HG03025 (cell line): ENCODE measurements at regions not wholly inside any gene's neighbourhood (a gene's known extent, or its start where the extent isn't known, plus 50 kb on each side); places are given as distances from the start of the nearest gene placed in this dataset.
"Not testable (repeated sequence)": the region's sequence is repeated elsewhere in the genome, so short reads cannot be mapped to it uniquely, and the experiment has no call there.

Experiments
- ATAC-seq: cut with Tn5 transposase; IDR thresholded peaks from one replicate; pipeline ENCODE4 v1.9.1; 2021; ENCODE audit warnings: mild to moderate bottlenecking, moderate library complexity; ENCODE audit not compliant: unreplicated experiment, low FRiP score

DNA sequence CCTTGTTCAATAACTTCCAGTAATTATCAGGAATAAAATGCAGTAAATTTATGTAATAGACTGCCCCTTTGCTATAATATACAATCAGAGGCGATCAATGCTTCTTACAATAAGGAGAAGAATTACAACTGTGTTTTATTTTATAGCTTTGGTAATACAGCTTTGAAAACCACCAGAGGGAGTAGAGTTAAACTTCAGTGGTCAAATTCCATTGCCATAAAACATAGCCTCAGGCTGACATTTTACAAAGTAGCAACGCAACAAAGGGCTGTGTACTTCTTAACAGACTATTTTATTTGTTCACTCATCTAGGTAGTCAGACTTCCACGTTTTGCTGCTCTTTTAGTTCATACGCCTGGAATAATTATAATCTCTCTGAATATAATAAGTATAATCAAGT lies 58.5 kb downstream of the TEX13C start:
- ATAC-seq, result no peak

DNA sequence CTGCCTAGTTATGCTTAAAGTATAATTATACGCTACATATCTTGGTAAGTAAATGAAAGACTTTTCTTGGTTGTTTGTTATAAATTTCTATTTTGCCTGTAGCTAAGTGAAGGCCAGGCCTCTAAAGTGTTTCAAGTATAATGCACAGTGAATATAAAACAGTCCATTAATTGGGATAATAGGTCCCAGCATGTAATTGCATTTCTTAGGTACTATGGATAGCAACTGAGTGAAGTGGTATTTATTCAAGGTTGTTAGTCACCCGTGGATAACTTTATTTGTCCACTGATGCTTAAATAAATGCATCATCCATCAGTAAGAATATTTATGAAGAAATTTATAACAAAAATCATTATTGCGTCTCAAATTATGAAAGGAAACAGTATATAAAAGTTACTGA lies 59.1 kb downstream of the TEX13C start:
- no peak for ATAC-seq

DNA sequence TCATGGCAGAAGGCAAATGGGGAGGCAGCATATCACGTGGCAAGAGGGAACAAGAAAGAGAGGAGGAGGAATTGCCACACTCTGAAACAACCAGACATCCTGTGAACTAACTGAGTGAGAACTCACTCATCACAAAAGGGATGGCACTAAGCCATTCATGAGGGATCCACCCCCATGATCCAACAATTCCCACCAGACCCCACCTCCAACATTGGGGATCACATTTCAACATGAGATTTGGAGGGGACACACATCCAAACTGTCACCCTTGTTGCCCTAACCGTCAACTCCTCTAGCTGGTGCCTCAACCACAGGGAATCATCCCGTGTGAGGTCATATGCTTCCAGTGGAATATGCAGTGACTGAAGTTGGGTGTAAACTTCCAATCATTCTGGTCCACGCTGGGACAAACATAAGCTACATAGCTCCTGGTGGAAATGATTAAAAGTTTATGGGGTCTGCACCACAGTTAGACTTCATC lies 62.5 kb downstream of the TEX13C start:
- no peak for ATAC-seq

DNA sequence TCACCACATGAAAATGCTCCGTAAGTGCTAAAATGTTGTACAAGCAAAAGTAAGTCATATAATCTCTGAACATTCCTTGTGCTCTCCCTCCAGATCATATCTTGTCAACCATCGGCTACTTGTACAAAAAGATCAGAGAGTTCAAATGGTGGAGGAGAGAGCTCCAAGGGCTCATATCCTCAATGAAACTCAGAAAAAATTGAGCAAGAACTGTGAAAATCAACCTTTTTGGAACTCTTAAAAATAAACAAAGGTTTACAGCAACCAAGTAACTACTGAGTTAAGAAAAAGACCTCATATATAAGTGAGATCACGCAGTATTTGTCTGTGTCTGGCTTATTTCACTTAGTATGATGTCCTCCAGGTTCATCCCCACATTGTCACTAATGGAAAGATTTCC lies 63.2 kb downstream of the TEX13C start:
- ATAC-seq, result no peak

DNA sequence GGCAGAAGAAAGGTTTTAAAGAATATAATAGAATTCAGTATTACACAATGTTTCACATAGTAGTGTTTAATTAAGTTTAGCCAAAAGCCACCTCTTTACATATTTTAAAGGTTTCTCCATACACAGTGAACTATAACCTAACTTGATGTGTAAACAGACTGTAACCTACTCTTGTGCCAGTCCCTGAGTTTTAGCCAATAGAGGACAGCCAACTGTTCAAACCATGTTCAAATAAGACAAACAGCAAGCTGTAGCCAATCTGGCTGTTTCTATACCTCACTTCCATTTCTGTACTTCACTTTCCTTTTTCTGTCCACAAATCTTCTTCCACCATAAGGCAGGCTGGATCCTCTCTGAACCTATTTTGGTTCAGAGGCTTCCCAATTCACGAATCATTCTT lies 65.2 kb downstream of the TEX13C start:
- ATAC-seq, result no peak

DNA sequence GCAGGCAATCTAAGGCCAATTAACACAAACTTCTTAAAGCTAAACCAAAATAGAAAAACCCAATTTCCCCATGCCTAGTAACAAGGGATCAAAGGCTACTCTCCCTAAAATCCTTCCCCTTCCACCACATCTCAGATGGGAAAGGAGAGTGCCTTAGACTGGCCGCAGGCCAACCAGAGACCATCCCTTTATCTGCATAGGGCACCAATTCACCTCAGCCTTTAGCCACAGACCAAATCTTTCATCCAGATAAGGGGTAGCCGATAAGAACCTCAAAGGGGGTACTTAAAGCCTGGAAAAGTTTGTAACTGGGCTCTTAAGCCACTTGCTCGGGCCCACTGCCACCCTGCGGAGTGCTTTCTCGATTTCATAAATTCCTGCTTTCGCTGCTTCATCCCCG lies 68.3 kb downstream of the TEX13C start:
- ATAC-seq, result no peak

DNA sequence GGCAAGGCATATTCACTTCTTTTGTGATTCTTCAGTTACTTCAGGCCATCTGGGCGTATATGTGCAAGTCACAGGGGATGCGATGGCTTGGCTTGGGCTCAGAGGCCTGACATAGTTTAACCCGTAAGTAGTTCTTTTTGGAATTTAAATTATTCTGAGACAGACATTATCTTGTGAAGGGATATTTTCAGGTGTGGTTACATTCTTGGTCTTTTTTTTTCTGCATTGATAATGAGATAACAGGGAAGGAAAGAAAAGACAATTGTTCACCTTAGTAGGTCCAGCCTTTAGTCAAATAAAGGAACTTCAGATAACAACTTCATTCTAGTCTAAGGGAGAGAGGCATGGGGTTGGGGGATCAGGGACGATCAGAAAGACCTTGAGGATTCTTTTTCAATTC lies 74.8 kb downstream of the TEX13C start:
- ATAC-seq, result no peak

DNA sequence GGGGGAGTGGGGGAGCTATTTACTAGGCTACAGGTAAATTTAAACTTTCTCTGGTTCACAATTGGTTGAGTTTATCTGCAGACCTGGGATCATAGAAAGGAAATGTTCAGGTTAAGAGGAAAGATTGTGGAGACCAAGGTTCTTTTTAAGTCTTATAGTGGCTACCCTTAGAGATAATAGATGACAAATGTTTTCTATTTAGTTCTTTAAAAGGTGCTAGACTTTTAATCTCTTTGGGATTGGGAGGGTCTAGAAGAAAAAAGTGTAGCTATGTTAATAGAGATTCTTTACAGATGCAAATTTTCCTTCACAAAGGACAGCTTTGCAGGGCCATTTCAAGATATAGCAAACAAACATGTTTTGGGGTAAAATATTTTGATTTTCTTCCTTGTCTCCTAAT lies 76.0 kb downstream of the TEX13C start:
- no peak for ATAC-seq

DNA sequence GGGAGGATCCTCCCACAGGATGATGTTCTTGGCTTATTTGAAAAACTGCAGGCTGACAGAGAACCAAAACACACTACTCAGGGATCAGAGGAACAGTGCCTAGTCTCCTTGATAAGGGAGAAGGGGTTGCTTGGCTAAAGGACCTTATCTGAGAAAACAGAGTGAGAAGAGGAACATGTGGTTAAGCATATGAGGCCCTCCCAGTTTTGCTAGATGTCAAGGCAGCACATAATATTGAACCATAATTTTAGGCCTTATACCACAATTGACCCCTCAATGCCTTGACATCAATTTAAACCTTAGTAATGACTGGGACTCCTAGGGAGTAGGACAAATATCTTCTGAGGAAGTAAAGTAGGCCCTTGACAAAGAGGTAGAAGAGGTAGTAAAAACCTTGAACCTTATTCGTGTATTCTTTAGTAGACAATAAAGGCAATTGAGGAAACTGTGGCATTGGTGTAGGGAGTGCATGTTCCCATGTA lies 79.3 kb downstream of the TEX13C start:
- no peak for ATAC-seq

DNA sequence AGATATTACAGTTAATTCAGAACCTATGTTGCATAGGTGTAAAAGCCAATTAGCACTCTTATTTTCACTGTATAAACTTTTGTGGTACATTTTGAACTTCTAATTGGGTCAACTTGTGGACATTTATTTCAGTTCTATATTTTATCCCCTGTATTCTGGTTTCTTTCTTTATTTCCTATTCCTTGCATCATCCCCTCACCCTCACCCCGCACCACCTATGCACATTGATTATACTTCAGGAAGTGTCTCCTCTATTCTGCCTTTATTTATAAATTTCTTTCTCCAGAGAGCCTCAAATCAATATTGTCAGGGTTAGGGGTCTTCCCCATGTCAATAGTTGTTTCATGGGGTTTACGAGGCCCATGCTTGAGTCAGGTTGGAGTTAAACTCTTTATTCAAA lies 83.1 kb downstream of the TEX13C start:
- no peak for ATAC-seq

DNA sequence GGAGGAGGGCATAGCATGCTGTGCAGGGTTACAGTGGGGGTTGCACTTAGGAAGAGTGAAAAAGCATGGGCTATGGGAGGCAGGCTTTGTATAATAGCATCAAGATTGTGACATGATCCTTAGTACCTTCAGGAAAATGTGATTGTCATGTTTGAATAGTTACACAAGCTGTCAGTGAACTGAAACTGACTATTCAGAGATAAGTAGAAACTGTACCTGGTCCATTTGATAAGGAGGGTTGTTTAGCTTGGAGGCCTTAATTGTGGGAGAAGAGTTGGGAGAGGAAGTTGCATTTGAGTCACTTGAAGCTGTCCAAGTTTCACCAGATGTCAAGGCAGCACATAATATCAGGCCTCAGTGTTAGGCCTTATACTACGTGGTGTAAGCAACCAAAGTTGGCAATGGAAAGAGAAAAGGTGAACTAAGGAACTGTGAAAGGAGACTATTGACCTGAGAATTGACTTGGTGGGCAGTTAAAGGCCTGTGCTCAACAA lies 85.0 kb downstream of the TEX13C start:
- ATAC-seq, result no peak

DNA sequence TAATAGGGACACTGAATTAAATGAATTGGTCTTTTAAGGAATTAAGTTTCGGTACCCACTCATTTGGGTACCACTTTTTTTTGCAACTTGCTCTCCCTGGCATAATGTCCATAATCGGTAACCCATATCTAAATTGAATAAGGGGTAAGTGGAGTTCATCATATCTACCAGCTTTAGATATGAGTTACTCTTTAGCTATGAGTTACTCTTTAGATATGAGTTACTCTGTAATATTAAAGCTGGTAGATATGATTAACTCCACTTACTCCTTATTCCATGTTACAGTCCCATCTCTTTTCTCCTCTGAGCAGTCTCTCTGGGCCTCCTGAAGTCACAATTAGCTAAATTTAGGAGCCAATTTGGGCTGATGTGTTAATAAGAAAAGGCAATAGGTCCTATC lies 85.7 kb downstream of the TEX13C start:
- ATAC-seq, result no peak

DNA sequence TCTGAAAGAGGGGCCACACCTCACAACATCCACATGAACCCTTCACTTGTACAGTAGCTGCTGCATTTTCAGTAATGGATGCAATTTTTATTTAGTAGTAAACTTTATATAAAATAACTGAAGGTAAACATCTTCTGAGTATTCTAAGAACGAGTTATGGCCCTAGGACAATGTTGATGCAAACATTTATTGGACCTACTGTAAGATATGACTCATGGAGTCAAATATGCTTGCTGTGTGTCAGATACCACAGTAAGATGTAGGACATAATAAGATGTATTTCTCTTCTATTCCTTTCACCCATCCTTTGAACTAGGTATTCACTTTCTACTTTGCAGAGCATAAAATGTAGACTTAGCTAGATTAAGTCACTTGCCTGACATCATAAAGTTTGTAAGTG lies 87.6 kb downstream of the TEX13C start:
- no peak for ATAC-seq

DNA sequence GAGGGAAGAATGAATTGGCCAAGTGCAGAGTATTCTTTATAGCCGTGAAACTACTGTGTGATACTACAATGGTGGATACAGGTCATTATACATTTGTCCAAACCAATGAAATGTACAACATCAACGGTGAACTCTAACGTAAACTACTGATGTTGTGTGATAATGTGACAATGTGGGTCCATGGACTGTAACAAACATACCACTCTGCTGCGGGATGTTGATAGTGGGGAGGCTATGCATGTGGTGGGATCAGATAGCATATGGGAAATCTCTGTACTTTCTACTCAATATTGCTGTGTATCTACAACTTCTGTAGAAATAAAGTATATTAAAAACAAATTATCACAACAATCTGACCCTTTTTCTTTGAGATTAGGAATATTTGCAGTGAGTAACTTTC lies 101.1 kb downstream of the TEX13C start:
- ATAC-seq, result no peak

DNA sequence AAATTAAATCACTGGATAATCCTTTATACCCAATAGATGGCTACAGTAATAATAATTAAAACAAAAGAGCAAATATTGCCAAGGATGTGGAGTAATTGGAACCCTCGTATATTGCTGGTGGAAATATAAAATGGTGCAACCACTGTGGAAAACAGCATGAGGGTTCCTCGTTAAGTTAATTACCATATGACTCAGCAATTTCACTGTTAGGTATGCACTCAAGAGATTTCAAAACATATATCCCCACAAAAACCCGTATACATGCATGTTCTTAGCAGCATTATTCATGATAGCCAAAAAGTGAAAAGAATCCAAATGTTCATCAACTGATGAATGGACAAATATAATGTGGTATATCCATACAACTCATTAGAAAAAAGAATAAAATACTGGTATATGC lies 103.3 kb downstream of the TEX13C start:
- ATAC-seq, result no peak

DNA sequence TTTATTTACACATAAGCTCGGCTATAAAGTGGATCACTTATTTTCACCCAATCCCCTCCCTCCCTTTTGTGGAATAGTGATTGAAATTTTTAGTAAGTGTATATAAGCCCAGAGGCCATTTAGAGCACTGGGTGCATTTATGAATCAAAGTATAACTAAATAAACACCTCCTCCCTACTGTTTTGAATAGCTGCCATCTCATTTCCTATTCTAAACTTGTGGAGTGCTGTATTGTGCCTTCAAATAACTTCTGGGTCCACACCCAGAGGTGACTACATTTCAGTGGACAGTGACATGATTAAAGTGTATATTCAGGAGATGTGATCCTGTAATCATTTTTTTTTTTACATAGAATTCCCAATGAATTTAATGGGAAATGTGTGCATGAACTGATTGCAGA lies 104.9 kb downstream of the TEX13C start:
- no peak for ATAC-seq

DNA sequence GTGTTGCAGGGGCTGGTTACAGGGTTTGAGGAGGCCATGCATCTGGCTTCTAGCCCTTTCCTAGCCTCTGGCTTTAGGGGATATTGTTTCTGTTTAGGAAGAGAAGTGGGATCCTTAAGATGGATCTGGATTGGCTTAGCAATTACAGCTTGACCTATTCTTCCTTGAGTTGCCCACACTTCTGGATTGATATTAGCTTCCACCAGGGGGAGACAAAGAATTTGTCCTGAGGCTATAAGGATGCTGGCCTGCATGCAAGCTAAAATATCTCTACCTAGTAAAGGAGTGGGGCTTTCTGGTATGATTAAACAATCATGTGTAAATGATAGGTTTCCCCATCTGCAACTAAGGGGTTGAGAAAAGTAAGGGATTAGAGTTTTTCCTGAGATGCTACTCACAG lies 117.2 kb downstream of the TEX13C start:
- ATAC-seq, result no peak

DNA sequence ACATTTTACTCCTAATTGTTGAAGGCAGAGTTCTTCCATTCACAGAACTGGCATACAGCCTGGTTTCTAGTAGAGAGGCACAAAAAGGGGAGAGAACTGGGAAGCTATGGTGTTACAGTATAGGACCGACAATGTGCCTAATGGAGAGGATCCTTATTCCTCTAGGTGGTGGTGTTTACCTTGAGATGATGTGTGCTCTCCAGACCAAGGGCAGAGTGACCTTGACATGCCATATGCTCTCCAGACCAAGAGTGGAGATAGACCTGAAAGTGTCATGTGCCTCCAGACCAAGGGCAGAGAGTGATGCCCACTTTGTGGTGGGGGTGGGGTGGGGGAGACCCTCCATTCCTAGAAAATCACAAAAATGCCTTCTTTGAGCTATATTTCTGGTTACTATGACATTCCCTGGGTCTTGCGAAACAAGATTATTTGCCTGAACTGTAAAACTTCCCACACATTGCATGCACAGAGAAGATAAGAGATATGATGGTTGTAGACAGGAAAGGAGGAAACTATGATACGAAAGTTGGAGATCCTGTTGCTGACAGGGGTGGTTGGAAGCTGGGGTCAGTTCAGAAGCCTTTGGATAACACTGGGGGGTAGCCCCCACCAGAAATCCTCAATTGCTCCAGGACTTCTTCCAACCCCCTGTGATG lies 119.7 kb downstream of the TEX13C start:
- ATAC-seq, result no peak

DNA sequence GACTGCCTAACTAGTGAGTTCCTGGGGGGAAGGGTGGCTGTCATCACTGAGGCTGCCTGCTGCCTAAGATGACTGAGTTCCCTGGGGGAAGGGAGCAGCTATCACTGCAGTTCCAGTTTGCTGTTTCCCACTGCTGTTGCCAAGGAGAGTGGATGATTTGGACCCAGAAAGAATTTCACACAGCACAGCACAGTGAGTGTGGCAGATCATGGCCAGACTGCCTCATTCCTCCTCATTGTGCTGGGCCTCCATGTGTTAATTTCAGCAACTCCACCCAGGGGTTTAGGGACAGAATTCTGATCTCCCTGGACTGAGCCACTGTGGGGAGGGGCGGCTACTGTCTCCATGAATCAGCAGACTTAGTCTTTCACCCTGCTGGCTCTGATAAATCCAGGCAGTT lies 125.0 kb downstream of the TEX13C start:
- no peak for ATAC-seq

DNA sequence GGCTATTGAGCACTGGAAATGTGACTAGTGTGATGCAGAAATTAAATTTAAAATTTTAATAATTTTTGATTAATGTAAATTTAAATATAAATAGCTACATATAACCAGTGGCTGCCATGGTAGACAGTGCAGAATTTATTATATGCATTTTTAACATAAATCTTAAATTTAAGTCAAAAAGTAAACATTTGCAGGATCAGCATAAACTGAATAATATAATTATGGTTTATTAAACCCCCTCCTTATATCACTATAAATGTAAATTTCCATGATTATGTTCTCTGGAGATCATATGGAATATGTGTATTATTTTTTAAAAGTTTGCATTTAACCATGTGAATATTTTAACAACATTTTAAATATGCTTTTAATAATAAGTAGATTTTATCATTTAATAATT lies 155.8 kb downstream of the TEX13C start:
- no peak for ATAC-seq

DNA sequence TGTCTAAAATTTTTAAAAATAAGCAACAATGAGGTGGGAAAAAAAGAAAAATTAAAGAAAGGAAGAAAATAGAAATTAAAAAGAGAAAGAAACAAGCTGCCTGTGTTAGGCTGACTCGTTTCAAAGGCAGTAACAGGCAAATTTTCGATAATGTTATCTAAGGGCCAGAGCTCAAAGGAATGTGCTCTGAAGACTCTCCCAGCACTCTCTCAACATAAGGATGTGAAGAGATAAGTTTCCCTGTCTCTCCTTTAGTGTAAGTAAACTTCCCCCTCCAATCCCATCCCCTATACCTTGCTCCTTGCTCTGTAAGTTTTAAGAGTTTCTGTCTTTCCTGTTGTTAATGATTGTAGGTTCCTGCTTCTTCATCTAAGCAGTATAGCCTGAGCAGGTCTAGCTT lies 172.8 kb downstream of the TEX13C start:
- ATAC-seq, result no peak

DNA sequence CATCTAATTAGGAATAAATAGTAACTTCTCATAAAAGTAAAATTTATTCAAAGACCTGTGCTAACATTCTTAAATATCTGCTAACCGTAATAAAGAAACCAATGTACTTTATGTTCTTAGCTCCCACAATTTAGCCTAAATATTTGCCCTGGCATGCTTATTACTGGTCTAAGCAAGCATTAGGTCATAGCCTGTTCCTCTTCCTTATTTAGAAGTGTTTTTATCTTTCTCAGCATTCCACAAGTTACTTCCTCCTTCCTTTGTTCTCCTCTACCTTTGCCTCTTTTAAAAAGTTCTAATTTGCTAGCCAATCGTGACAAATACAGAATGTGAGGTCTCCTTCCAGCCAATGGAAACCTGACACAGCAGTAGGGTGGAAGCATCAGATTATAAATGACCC lies 173.3 kb downstream of the TEX13C start:
- not testable (repeated sequence) for ATAC-seq

DNA sequence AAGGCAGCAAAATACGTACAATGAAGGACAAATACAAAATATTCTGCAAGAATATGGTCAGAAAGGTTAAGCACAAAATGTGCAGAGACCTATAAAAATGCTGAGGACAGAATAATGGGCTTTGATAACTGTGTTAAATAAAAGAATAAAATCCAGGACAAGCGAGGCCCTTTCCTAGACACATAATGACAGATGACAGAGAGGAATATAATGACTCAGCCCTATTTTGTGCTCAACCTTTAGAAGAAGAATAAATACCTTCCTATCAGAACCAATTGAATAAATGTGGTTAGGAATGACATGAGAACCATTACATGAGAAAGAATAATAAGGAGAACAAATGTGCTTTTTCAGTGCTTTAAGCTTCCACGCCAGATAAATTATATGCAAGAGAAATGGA lies 178.0 kb downstream of the TEX13C start:
- ATAC-seq, result no peak
